Endothelial cell of umbilical vein (primary cell): ENCODE measurements at regions not wholly inside any gene's neighbourhood (a gene's known extent, or its start where the extent isn't known, plus 50 kb on each side); places are given as distances from the start of the nearest gene placed in this dataset.

Experiments
- BruUV-seq: library from RNA; stranded (reverse); fragments of 400-500 nt; replicated peaks from 2 replicates; lab custom pipeline; 2021; lab: Mats Ljungman, UMichigan
- CTCF ChIA-PET: fragments of 300-600, 350-600 bp; sonication (Branson Sonifier 250); formaldehyde crosslinking; loops from one replicate; lab custom pipeline; 2021; ENCODE audit warnings: antibody characterized with exemption, inconsistent platforms; lab: Charles Lee
- POLR2A ChIA-PET: fragments of 300-600, 350-600 bp; sonication (Branson Sonifier 250); formaldehyde crosslinking; loops from one replicate; lab custom pipeline; 2021; ENCODE audit warnings: antibody characterized with exemption, inconsistent platforms; lab: Charles Lee
- DNase-seq: peaks from one replicate; pipeline ENCODE4 v3.0.0-alpha.2; 2011; ENCODE audit warnings: low read depth, low spot score
- FAIRE-seq: peaks from 2 replicates; lab custom pipeline; 2011; peaks lifted over from hg19 to GRCh38; lab: Jason Lieb, UNC
- H2AFZ ChIP-seq: 2 replicates; pipeline ENCODE4 v1.6.0; 2012; ENCODE audit warnings: low read depth, low read length, control low read depth, inconsistent platforms
- H3K27ac ChIP-seq: 2 replicates; pipeline ENCODE4 v1.5.1; 2011; ENCODE audit warnings: low read depth, mild to moderate bottlenecking, control low read depth, low read length, moderate library complexity; ENCODE audit not compliant: insufficient read depth
- H3K27me3 ChIP-seq, 2 experiments: 2 replicates each; pipeline versions ENCODE4 v1.6.0 to v1.6.1; 2011; ENCODE audit warnings: low read length in 2 of 2, mixed read lengths in 1 of 2; ENCODE audit not compliant: control insufficient read depth in 2 of 2, insufficient read depth in 2 of 2
- H3K36me3 ChIP-seq, 2 experiments: 2 replicates in 1 of 2; 3 replicates in 1 of 2; pipeline ENCODE4 v1.5.1; 2011; ENCODE audit warnings: low read length in 2 of 2, mild to moderate bottlenecking in 1 of 2, moderate library complexity in 1 of 2; ENCODE audit not compliant: control insufficient read depth in 2 of 2, insufficient read depth in 2 of 2; ENCODE audit errors: extremely low read depth in 1 of 2
- H3K4me1 ChIP-seq: 3 replicates; pipeline ENCODE4 v1.5.1; 2011; ENCODE audit warnings: mild to moderate bottlenecking, low read length; ENCODE audit not compliant: control insufficient read depth, insufficient read depth; ENCODE audit errors: extremely low read depth
- H3K4me2 ChIP-seq: 2 replicates; pipeline ENCODE4 v1.6.1; 2011; ENCODE audit warnings: low read length, control low read depth, mixed read lengths; ENCODE audit not compliant: insufficient read depth
- H3K4me3 ChIP-seq, 3 experiments: fragments of 200-600 bp in 1 of 3; sonication (generic), shearing (Covaris generic) in 1 of 3; replicated peaks in 1 of 3; 2 replicates each; pipeline ENCODE4 v1.5.1; 2011 to 2016; ENCODE audit warnings: control low read depth in 3 of 3, low read length in 3 of 3, mild to moderate bottlenecking in 2 of 3, inconsistent platforms in 1 of 3, low read depth in 1 of 3, moderate library complexity in 1 of 3; ENCODE audit not compliant: insufficient read depth in 1 of 3
- H3K79me2 ChIP-seq: 2 replicates; pipeline ENCODE4 v1.6.0; 2012; ENCODE audit warnings: low read length, inconsistent platforms; ENCODE audit not compliant: control insufficient read depth, insufficient read depth
- H3K9ac ChIP-seq: replicated peaks from 2 replicates; pipeline ENCODE3; 2011; ENCODE audit warnings: low read length, control low read depth; ENCODE audit not compliant: insufficient read depth; ENCODE audit errors: extremely low read depth
- H3K9me1 ChIP-seq: replicated peaks from 3 replicates; pipeline ENCODE4 v1.6.0; 2011; ENCODE audit warnings: mild to moderate bottlenecking, low read length; ENCODE audit not compliant: control insufficient read depth, insufficient read depth; ENCODE audit errors: extremely low read depth
- H3K9me3 ChIP-seq: replicated peaks from 2 replicates; pipeline ENCODE4 v1.5.1; 2012; ENCODE audit warnings: low read length, inconsistent platforms; ENCODE audit not compliant: control insufficient read depth, insufficient read depth
- H4K20me1 ChIP-seq: replicated peaks from 2 replicates; pipeline ENCODE3; 2011; ENCODE audit warnings: mild to moderate bottlenecking, low read length; ENCODE audit not compliant: control insufficient read depth, insufficient read depth; ENCODE audit errors: extremely low read depth
- CTCF ChIP-seq, 2 donors: IDR thresholded peaks; 1 replicate in 1 of 2; 2 replicates in 1 of 2; pipeline ENCODE4 v1.5.1; 2011; ENCODE audit warnings: low read length in 2 of 2, mild to moderate bottlenecking in 2 of 2, moderate library complexity in 2 of 2, control low read depth in 1 of 2, inconsistent platforms in 1 of 2, low read depth in 1 of 2; ENCODE audit not compliant: insufficient read depth in 1 of 2; ENCODE audit errors: extremely low read depth in 1 of 2
- EZH2 ChIP-seq: IDR thresholded peaks from 2 replicates; pipeline ENCODE4 v1.6.1; 2012; ENCODE audit warnings: borderline replicate concordance, low read depth, mild to moderate bottlenecking, moderate library complexity, low read length, inconsistent platforms; ENCODE audit not compliant: severe bottlenecking
- FOS ChIP-seq: IDR thresholded peaks from 2 replicates; pipeline ENCODE4 v1.6.1; 2011; ENCODE audit warnings: mild to moderate bottlenecking, low read length, moderate library complexity, borderline replicate concordance; ENCODE audit not compliant: insufficient read depth
- GATA2 ChIP-seq: IDR thresholded peaks from 2 replicates; pipeline ENCODE4 v1.7.0; 2011; ENCODE audit warnings: low read depth, mild to moderate bottlenecking, moderate library complexity, mixed read lengths, low read length; ENCODE audit not compliant: insufficient read length, insufficient read depth
- JUN ChIP-seq: IDR thresholded peaks from 2 replicates; pipeline ENCODE4 v1.6.1; 2011; ENCODE audit warnings: borderline replicate concordance, low read depth; ENCODE audit not compliant: insufficient read length, insufficient read depth
- MYC ChIP-seq: IDR thresholded peaks from one replicate; pipeline ENCODE4 v1.6.1; 2011; ENCODE audit warnings: mild to moderate bottlenecking, low read depth, low read length
- POLR2A ChIP-seq: IDR thresholded peaks from 2 replicates; pipeline ENCODE4 v1.6.1; 2012; ENCODE audit warnings: low read depth, mild to moderate bottlenecking, control low read depth, low read length
- POLR2AphosphoS5 ChIP-seq: IDR thresholded peaks from 2 replicates; pipeline ENCODE4 v1.6.1; 2012; ENCODE audit warnings: low read depth, mild to moderate bottlenecking, control low read depth, low read length, moderate library complexity; ENCODE audit not compliant: insufficient read depth
- dilution Hi-C: fragments of 300-500 bp; cut with MboI; formaldehyde crosslinking; loops from one replicate; pipeline ENCODE4 v1.15.0; 2019; ENCODE audit warnings: low sequenced_read_pairs; ENCODE audit not compliant: extremely low pct_ligation_motif_present
- intact Hi-C: fragments of 100-400 bp; cut with micrococcal nuclease; formaldehyde crosslinking; loops from one replicate; pipeline ENCODE4 v1.10.0; 2022
- TF ChIP-seq, protein P1 (sequence below): IDR thresholded peaks from 2 replicates; pipeline ENCODE4 v1.6.1; 2011; ENCODE audit not compliant: insufficient read depth, insufficient read length

DNA sequence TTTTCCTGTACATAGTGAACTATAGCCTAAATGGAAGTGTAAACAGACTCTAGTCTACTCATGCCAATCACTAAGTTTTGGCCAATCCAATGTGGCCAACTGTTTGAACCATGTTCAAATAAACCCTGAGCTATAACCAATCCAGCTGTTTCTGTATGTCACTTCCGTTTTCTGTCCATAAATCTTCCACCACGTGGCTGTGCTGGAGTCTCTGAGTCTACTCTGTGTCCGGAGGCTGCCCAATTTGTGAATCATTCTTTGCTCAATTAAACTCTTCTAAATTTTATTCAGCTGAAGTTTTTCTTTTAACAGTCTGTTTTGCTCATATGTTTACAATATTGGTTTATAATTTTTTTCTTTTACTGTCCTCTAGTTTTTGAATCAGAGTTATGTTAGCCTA, 112.3 kb upstream of the BANK1 start:
- ChIA-PET POLR2A (no interaction called here), CTCF (interaction anchor here (1.0 to 1.2 kb wide), 2 partner anchors 8 to 53 kb away, joined by 3 read pairs; no protein-coding TSS in a partner anchor)
- Histone ChIP-seq H3K4me2 (no peak overlapping the region), H3K27ac (no peak overlapping the region), H3K9me3 (no peaks in the 10 kb centered on the region), H3K4me3 (no peak overlapping the region), H3K79me2 (no peaks in the 10 kb centered on the region), H3K36me3 (no peaks in the 10 kb centered on the region), H2AFZ (no peak overlapping the region), H3K4me1 (no peaks in the 10 kb centered on the region), H3K9me1 (no peaks in the 10 kb centered on the region), H4K20me1 (no peaks in the 10 kb centered on the region), H3K9ac (no peak overlapping the region), H3K27me3 (no peaks in the 10 kb centered on the region)
- FAIRE-seq (no peak), DNase-seq (no peak)
- no peak for TF ChIP-seq GATA2
- no peak for TF ChIP-seq MYC
- TF ChIP-seq CTCF (IDR thresholded peaks at IDR 0.05; ENCODE audit: extremely low read depth in 1 of 2, insufficient read depth in 1 of 2, low read depth in 1 of 2, low read length in 2 of 2), result no peak
- TF ChIP-seq POLR2AphosphoS5, result no peak
- no peak for TF ChIP-seq JUN
- TF ChIP-seq, protein P1, sequence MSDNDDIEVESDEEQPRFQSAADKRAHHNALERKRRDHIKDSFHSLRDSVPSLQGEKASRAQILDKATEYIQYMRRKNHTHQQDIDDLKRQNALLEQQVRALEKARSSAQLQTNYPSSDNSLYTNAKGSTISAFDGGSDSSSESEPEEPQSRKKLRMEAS, result no peak
- no peak for TF ChIP-seq EZH2
- TF ChIP-seq FOS, result no peak
- TF ChIP-seq POLR2A, result no peak
- dilution Hi-C loops (no loop called here), intact Hi-C loops (no loop called here)
- no TSS peak for BruUV-seq
